ENCODE measurements at regions not wholly inside any gene's neighbourhood (a gene's known extent, or its start where the extent isn't known, plus 50 kb on each side); places are given as distances from the start of the nearest gene placed in this dataset.

DNA sequence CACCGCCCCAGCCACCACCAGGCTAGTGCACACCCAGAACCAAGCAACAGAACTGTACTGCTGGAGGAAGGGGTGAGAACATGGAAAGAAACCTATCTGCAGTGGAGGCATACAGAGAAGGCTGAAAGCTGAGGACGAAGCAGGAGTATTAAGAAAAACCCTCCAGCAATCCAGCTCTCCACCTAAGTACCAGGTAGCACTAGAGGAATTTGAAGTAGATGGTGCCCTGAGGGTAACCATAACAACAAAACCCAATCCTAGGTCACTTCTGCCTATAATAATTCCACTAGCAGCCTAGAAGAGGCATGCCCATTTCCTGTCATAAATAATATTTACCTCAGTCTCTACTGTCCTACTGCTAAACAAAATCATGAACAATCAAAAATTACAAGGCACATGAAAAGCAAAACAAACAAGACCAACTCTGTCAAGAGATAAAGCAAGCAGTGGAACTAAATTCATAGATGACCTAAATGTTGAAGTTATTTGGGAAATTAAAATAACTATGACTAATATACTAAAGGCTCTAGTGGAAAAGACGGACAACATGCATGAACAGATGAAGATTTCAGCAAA is 51.1 kb downstream of the HYCC1 start:
- no peak for DNase-seq

DNA sequence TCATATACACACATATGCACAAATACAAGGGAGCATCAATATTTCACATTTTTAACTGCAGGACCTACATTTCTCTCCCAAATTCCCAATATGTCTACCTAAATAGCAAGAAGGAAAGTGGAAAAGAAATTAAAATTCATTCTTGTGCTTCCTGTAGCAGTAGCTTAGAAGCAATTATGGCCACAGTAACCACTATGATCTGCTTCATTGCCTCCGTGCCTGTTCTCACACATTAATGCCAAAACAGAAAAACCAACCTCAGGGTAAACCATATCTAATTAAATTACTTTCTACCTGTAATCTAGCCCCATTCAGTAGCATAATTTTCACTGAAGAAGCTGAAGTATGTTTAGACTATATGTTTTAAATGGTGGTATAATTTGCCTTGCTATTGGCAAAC is 55.2 kb downstream of the HYCC1 start:
- no peak for DNase-seq

GRCh38 chr7:22954251-22954650 is 59.7 kb downstream of the HYCC1 start:
- no peak for DNase-seq

DNA sequence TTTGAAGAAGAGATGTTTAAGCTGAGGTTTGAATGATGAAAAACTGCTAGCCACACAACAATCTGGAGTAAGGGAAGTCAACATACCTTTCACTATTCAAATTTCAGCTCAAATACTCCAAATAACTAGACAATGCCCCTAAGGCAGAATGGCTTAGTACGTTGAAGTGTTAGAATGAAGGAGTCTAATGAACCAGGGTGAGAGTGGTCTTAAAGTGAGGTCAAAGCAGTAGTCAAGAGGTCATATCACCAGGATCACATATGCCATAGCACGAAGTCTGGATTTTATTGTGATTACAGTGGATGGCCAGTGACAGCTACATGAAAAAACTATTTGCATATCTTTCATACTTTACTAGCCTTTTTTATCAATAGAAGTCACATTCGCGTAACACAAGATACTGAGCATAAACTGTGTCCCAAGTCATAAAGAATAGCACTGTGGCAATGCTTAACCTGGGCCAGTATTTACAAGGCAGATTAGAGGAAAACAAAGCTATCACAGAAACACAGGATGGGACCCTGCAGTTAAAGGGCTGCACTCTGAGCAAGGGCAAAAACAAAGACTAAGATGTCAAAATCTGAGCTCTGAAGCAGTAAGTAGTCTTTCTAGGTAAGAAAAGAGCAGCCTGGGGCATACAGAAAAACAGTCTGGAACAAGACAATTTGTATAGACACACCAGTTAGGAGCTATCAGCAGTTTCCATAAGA is 61.5 kb downstream of the HYCC1 start:
- no peak for DNase-seq

DNA sequence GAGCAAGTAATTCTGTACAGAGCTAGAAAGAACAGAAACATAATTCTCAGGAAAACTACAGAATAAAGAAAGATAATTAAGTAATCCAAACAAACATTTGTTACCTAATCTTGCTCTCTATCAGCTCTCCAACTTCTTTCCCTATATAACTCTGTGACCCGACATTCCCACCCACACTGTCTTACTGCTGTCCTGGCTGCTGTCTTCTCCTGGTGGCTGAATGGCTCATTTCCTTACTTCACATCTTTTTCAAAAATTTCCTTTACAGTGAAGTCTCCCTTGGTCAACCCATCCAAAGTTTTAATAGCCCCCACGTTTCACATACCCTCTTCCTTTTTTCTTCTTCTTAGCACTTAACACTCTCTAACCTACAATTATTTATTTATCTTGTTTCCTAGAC is 64.0 kb downstream of the HYCC1 start:
- no peak for DNase-seq

DNA sequence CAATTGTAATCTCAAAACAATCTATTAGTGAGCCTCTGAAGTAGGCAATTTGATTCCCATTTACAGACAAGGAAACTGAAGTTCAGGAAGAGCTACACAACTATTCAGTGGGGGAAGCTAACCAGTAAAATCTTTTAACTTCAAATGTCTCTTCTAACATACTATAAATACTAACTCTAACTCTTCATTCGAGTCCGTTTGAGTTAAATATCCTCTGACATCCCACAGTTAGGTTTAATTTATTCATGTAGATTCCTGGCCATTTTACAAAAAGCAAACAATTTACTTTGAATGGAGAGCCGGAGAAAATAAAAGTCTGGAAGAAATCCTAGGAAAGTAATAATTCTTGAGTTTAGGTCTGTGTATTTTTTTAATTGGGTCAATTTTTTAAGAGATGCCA is 64.7 kb downstream of the HYCC1 start:
- no peak for DNase-seq

GRCh38 chr7:22948770-22949169 is 65.2 kb downstream of the HYCC1 start:
- DNase-seq, result no peak

DNA sequence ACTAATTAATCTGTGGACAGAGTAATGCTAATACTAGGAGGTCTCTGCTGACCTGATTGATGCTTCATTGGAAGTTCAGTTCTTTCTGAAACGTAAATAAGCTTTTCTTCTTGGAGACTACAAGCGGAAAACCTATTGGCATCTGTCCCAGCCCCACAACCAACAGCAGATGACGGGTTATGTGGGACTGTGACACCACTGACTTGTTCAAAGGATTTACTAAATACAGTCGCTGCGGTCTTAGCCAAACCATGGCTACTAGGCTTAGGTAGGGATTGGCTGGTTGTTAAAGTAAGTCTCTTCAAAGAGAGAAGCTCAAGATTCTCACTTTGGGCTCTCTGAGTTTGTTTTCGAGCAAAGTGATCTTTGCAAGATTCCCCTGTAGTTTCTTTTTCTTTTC is 68.3 kb downstream of the HYCC1 start:
- no peak for DNase-seq

DNA sequence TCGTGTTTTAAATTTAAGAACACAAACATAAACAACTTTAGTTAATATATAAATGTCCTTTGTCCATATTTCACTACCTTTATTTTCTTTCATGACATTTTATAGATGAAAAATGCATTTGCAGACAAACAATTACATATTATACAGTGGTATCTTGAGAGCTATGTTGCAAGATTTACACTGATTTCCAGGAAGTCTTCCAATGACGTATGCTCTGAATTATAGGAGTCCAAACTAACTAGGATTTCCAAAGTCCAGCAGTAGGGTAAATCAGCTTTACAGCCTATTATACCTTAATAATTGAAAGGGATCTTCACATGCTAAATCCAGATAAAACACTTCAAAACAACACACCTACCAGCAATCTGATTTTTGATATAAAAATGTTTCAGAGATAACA is 69.4 kb downstream of the HYCC1 start:
- no peak for DNase-seq

- no peak for DNase-seq
Measured at GRCh38 chr7:22944022-22944421, 69.9 kb downstream of the HYCC1 start.

- no peak for DNase-seq
Measured at GRCh38 chr7:22942191-22942590, 71.7 kb downstream of the HYCC1 start.

DNA sequence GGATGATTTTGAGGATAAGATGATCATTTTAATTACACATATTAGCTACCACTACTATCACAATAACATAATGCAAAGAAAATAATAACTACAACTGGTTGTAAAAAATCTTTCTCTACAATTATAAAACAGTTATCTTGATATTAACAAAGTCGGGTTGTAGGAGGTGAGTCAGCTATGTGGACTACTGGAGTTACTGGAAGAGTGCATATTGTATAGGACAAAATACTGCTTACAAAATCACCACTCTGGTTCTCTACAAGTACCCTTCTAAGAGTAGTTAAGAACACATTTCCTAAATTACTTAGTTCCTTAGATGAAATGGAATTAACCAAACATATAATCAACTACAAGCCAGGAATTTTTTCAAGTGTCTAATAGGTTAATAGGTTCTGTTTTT is 74.1 kb downstream of the HYCC1 start:
- no peak for DNase-seq

DNA sequence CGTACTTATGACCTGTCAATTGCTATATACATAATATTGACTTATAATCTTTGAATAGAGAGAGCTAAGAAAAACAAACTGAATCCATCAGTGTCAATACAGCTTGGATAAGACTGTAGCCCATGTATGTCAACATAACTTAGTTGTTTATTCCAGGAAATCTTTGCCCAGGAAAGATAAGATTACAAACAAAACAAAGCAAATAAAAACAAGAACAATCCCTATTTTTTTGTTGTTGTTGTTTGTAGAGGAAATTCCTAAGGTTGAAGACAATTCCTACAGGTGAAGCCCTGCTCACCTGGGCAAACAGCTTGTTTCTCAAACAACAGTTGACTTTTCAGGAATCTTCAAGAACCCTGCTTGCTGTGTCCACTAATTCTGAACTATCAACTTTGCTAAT is 76.0 kb downstream of the HYCC1 start:
- DNase-seq, result no peak

DNA sequence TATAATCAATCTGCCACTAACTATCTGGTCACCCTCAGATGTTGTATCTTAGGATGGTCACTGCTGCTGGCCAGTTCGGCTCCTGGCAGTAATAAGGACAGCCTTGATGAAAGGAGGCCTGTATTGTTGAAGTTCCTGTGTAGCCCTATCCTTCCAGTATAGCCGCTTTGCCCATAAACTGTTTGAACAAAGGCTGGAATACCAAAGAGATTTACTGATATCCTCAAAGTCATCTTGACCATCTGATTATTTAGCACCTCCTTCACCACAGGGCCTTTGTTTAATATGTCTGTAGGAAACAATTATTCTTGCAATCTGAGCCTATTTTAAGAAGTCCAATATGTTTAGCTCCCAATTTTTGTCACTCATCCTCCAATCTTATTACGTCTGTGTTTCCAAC is 77.7 kb downstream of the HYCC1 start:
- DNase-seq, result no peak

GRCh38 chr7:22935269-22935668 is 78.7 kb downstream of the HYCC1 start:
- no peak for DNase-seq

DNA sequence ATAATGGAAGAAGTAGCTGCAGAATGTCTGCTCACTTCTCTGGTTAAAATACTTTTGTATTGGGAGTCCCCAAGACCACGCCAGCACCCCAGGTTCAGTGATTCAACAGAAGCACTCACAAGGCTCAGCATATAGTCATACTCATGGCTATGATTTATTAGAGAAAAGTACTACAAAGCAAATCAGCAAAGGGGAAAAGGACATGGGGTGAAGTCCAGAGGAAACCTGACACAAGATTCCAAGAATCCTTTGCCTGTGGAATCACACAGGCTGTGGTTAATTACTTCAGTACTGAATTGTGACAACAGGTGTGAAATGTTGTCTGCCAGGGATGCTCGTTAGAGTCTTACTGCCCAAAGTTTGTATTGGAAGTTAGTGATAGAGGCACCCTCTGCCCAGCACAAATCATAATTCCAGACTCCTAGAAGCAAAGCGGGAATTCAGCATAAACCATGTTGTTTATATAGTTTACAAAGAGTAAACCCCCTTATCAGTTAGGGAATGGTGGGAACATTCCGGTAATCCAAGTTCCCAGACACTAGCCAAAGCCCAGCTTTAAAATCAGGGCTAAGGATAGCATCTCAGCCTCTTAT is 79.4 kb downstream of the HYCC1 start:
- no peak for DNase-seq

DNA sequence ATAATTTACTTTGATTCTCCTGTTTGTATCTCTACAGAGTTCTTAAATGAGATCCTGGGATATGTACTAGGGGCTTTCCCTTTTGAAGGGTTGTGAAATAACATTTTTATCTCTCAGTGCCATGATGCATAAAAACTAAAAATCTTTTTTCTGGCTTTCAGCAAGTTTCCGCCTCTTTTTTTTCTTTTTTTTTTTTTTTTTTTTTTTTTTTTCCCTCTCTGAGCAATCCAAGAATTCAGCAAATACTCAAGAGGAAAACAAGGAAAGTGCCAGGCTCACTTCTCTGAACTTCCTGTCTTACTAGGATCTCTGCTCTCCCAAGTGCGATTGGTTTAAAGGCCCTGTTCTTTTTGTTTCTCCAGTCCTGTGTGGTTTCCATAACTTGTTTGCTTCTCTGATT is 79.9 kb downstream of the HYCC1 start:
- no peak for DNase-seq

DNA sequence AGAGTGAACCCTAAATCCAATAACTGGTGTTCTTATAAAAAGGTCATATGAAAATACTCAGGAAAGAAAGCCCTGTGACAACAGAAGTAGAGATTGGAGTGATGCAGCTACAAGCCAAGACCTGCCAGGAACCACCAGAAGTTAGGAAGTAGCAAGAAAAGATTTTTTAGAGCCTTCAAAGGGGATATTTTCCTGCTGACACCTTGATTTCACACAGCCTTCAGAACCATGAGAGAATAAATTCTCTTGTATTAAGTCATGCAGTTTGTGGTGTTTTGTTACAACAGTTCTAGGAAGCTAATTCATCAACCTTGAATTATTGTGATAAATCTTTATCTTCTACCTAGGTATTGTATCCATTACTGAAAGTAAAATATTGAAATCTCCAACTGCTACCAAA is 81.0 kb downstream of the HYCC1 start:
- DNase-seq, result no peak

DNA sequence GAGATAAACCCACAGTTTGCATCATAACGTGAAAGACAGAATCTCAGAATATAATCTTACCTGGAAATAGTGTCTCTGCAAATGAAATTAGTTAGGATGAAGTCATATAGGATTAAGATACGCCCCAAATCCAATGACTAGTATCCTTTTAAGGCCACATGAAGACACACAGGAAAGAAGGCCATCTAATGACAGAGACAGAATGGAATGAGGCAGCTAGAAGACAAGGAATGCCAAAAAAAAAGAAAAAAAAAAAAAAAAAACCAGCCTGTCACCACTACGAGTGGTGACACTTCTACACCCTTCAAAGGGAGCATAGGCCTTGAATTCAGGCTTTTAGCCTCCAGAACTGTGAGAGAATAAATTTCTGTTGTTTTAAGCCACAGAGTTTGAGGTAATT is 82.9 kb downstream of the HYCC1 start:
- no peak for DNase-seq

DNA sequence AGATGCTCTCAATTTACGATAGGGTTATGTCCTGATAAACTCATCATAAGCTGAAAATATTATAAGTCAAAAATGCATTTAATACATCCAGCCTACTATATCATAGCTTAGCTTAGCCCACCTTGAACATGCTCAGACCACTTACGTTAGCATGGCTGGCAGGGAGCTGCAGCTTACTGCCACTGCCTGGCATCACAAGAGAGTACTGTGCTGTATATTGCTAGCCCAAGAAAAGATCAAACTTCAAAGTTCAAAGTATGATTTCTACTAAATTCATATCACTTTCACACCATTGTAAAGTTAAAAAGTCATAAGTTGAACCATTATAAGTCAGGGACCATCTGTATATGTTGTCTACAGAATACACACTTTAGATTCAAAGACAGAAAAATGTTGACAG is 91.6 kb downstream of the HYCC1 start:
- no peak for DNase-seq

- DNase-seq, result no peak
Measured at GRCh38 chr7:22921386-22922086, 92.4 kb downstream of the HYCC1 start.

DNA sequence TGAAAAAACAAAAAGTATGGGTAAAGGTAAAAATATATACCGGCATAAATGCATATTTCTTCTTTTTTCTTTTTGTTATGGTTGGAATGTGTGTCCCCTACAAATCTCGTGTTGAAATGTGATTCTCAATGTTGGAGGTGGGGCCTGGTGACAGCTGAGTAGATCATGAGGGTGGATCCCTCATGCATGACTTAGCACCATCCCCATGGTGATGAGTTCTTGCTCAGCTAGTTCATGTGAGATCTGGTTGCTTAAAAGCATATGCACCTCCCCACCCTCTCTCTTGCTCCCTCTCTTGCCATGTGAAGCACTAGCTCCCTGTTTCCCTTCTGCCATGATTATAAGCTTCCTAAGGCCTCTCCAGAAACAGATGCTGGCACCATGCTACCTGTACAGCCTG is 93.3 kb downstream of the HYCC1 start:
- DNase-seq, result no peak

- no peak for DNase-seq
Measured at GRCh38 chr7:22913158-22913557, 90.5 kb upstream of the TOMM7 start.

GRCh38 chr7:22911889-22912288 is 89.2 kb upstream of the TOMM7 start:
- no peak for DNase-seq

Data from NCI-H2081 (cell line).